ENCODE measurements at regions not wholly inside any gene's neighbourhood (a gene's known extent, or its start where the extent isn't known, plus 50 kb on each side); places are given as distances from the start of the nearest gene placed in this dataset.

DNA sequence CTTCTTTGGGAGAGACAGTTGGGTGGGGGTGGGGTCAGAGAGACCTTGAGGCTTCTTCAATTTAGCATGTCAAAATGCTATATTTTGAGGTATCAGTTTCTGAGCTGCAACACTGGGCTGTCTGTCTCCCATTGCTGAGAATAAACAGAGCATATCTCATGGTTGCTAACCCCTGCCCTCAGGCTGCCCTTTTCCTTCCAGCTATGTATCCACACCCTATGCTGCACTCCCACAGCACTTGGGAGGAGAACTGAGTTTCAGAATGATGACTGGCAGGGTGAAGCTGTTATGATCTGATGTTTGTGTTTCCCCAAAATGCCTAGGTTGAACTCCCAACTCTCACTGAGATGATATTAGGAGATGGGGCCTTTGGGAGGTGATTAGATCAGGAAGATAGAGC, 794.0 kb downstream of the RNF144A start:
- no peaks in the 10 kb centered on the region for H3K27me3 ChIP-seq (ENCODE audit: control insufficient read depth, insufficient read depth, low read length)
- no peak overlapping the region for H3K27ac ChIP-seq (ENCODE audit: low read length)
- no peak overlapping the region for H3K4me3 ChIP-seq (ENCODE audit: low read length)
- DNase-seq, result no peak
- no peaks in the 10 kb centered on the region for H3K9me3 ChIP-seq (replicated peaks; ENCODE audit: control insufficient read depth, low read depth, low read length)
- H3K4me1 ChIP-seq (ENCODE audit: control insufficient read depth, insufficient read depth, low read length), result no peaks in the 10 kb centered on the region
- no peaks in the 10 kb centered on the region for H3K36me3 ChIP-seq (ENCODE audit: control insufficient read depth, insufficient read depth, low read length)

DNA sequence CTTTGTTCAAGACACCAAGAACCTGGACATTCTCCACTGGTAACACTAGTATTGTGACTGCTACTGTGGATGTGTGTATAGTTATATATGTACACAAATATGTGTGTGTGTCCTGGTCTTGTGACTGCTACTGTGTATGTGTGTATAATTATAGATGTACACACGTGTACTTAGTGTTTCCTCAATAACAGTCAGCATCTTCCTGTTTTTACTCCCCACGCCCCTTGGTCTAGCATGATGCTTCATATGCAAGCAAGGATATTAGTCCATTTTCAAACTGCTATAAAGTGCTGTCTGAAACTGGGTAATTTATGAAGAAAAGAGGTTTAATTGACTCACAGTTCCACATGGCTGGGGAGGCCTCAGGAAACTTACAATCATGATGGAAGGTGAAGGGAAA, 802.7 kb downstream of the RNF144A start:
- Histone ChIP-seq H3K36me3 (ENCODE audit: control insufficient read depth, insufficient read depth, low read length) (no peaks in the 10 kb centered on the region), H3K9me3 (replicated peaks; ENCODE audit: control insufficient read depth, low read depth, low read length) (no peaks in the 10 kb centered on the region), H3K27me3 (ENCODE audit: control insufficient read depth, insufficient read depth, low read length) (no peaks in the 10 kb centered on the region), H3K4me1 (ENCODE audit: control insufficient read depth, insufficient read depth, low read length) (no peaks in the 10 kb centered on the region), H3K27ac (ENCODE audit: low read length) (no peak overlapping the region), H3K4me3 (ENCODE audit: low read length) (no peak overlapping the region)
- WGBS (ENCODE audit: insufficient coverage), result no CpG with 5 or more reads among the region's 2 CpGs
- no peak for DNase-seq

GRCh38 chr2:7721413-7721995, 804.3 kb downstream of the RNF144A start:
- no peak overlapping the region for H3K4me3 ChIP-seq (ENCODE audit: low read length)
- H3K4me1 ChIP-seq (ENCODE audit: control insufficient read depth, insufficient read depth, low read length), result no peaks in the 10 kb centered on the region
- no peak for DNase-seq
- no peak overlapping the region for H3K27ac ChIP-seq (ENCODE audit: low read length)
- no peaks in the 10 kb centered on the region for H3K9me3 ChIP-seq (replicated peaks; ENCODE audit: control insufficient read depth, low read depth, low read length)
- WGBS (ENCODE audit: insufficient coverage), result 71% methylated on average over 5 of the region's 10 CpGs
- no peaks in the 10 kb centered on the region for H3K27me3 ChIP-seq (ENCODE audit: control insufficient read depth, insufficient read depth, low read length)
- H3K36me3 ChIP-seq (ENCODE audit: control insufficient read depth, insufficient read depth, low read length), result no peaks in the 10 kb centered on the region

DNA sequence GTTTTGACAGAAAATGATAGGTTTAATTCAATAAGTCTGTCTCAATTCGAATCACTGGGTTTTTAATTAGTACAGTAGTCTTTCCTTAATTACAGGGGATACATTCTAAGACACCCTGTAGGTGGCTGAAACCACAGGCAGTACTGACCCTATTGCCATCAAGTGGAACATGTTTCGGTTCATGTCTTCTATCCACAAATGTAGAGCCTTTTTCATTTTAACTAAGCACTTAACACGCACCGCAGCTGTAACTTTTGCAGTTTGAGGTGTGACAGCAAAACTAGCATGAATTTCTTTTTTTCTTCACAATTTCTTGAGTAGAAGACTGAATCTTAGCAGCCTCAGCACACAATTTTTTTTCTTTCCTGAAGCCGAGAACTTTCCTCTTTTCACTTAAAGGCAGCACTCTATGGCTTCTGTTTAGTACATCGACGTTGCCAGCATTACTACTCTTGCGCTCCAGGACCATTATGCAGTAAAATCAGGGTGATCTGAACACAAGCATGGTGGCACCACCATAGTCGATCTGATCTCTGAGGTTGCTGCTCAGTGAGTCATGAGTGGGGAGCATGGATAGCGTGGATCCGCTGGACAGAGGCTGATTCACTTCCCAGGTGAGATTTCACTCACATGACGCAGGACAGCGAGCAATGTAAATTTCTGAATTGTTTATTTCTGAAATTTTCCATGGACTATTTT, 805.1 kb downstream of the RNF144A start:
- no peaks in the 10 kb centered on the region for H3K36me3 ChIP-seq (ENCODE audit: control insufficient read depth, insufficient read depth, low read length)
- DNase-seq, result no peak
- H3K4me1 ChIP-seq (ENCODE audit: control insufficient read depth, insufficient read depth, low read length), result no peaks in the 10 kb centered on the region
- no peak overlapping the region for H3K27ac ChIP-seq (ENCODE audit: low read length)
- no peaks in the 10 kb centered on the region for H3K27me3 ChIP-seq (ENCODE audit: control insufficient read depth, insufficient read depth, low read length)
- 94% methylated on average over 9 of the region's 13 CpGs for WGBS (ENCODE audit: insufficient coverage)
- no peak overlapping the region for H3K4me3 ChIP-seq (ENCODE audit: low read length)
- no peaks in the 10 kb centered on the region for H3K9me3 ChIP-seq (replicated peaks; ENCODE audit: control insufficient read depth, low read depth, low read length)

- no peaks in the 10 kb centered on the region for H3K27me3 ChIP-seq (ENCODE audit: control insufficient read depth, insufficient read depth, low read length)
- no peak overlapping the region for H3K27ac ChIP-seq (ENCODE audit: low read length)
- 49% methylated on average over 3 of the region's 5 CpGs for WGBS (ENCODE audit: insufficient coverage)
- no peak for DNase-seq
- H3K4me1 ChIP-seq (ENCODE audit: control insufficient read depth, insufficient read depth, low read length), result no peaks in the 10 kb centered on the region
- H3K4me3 ChIP-seq (ENCODE audit: low read length), result no peak overlapping the region
- no peaks in the 10 kb centered on the region for H3K36me3 ChIP-seq (ENCODE audit: control insufficient read depth, insufficient read depth, low read length)
- H3K9me3 ChIP-seq (replicated peaks; ENCODE audit: control insufficient read depth, low read depth, low read length), result no peaks in the 10 kb centered on the region
Observed at GRCh38 chr2:7724336-7724735, 807.1 kb downstream of the RNF144A start.

GRCh38 chr2:7725171-7725849, 808.1 kb downstream of the RNF144A start:
- Histone ChIP-seq H3K4me3 (ENCODE audit: low read length) (no peak overlapping the region), H3K27ac (ENCODE audit: low read length) (no peak overlapping the region), H3K9me3 (replicated peaks; ENCODE audit: control insufficient read depth, low read depth, low read length) (no peaks in the 10 kb centered on the region), H3K36me3 (ENCODE audit: control insufficient read depth, insufficient read depth, low read length) (no peaks in the 10 kb centered on the region), H3K4me1 (ENCODE audit: control insufficient read depth, insufficient read depth, low read length) (no peaks in the 10 kb centered on the region), H3K27me3 (ENCODE audit: control insufficient read depth, insufficient read depth, low read length) (no peaks in the 10 kb centered on the region)
- 26% methylated on average over 5 of the region's 9 CpGs for WGBS (ENCODE audit: insufficient coverage)
- DNase-seq, result peak; percentile 66

DNA sequence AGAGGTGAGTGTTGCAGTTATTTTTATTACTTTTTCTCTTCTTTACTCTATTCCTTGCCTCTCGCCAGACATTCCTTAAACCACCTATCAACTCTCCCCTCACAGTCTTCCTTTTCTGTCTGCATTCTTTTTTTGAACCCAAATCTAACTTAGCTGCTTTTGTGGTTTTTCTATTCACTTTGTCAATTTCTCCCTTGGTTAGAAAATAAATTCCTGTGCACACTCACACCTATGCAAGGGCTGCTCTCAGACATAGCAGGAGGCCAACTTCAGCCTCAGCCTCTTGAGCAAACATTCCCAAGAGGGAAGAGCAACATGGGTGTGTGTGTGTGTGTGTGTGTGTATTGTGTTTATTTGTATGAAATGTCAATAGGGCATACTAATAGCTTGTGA, 808.6 kb downstream of the RNF144A start:
- DNase-seq, result no peak
- no peak overlapping the region for H3K4me3 ChIP-seq (ENCODE audit: low read length)
- H3K36me3 ChIP-seq (ENCODE audit: control insufficient read depth, insufficient read depth, low read length), result no peaks in the 10 kb centered on the region
- no peaks in the 10 kb centered on the region for H3K4me1 ChIP-seq (ENCODE audit: control insufficient read depth, insufficient read depth, low read length)
- no peaks in the 10 kb centered on the region for H3K27me3 ChIP-seq (ENCODE audit: control insufficient read depth, insufficient read depth, low read length)
- no peaks in the 10 kb centered on the region for H3K9me3 ChIP-seq (replicated peaks; ENCODE audit: control insufficient read depth, low read depth, low read length)
- WGBS (ENCODE audit: insufficient coverage), result 86% methylated on average over 1 of the region's 1 CpG
- H3K27ac ChIP-seq (ENCODE audit: low read length), result no peak overlapping the region

DNA sequence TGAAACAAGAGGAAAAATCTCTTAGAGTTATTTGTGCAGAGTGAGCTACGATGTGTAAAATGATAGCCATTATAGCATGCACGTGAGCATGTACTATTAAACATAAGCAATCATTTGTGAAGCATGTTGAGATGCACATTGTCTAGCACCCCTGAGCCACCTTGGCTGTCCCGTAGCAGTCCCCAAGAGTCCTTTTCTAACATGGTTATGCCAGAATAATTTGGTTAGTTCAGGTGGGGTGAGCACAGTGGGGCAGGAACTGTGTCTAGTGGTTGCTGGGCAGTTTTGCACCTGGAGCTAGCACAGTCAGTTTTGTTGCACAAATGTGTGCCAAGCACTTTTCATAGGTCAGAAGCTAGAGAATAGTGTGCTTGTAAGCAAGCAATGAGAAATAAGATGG, 809.8 kb downstream of the RNF144A start:
- Histone ChIP-seq H3K36me3 (ENCODE audit: control insufficient read depth, insufficient read depth, low read length) (no peaks in the 10 kb centered on the region), H3K27ac (ENCODE audit: low read length) (no peak overlapping the region), H3K4me1 (ENCODE audit: control insufficient read depth, insufficient read depth, low read length) (no peaks in the 10 kb centered on the region), H3K27me3 (ENCODE audit: control insufficient read depth, insufficient read depth, low read length) (no peaks in the 10 kb centered on the region), H3K9me3 (replicated peaks; ENCODE audit: control insufficient read depth, low read depth, low read length) (no peaks in the 10 kb centered on the region), H3K4me3 (ENCODE audit: low read length) (no peak overlapping the region)
- 89% methylated on average over 1 of the region's 3 CpGs for WGBS (ENCODE audit: insufficient coverage)
- no peak for DNase-seq

DNA sequence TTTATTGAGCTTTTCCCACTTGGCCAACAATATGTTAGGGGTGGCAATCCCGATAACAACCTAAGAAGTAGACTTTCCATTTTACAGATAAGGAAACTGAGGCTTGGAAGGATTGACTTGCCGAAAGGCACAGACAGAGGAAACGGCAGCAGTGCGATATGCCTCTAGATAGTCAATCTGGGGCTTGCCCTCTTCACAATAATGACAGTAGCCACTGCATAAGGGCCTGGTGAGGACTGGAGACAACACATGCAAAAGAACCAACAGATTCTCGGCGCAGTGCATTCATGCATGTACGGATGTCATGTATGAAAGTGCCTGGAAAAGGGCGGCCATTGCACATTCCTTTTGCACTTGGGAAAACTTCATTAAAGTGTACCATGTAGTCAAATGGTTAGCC, 811.2 kb downstream of the RNF144A start:
- Histone ChIP-seq H3K27ac (ENCODE audit: low read length) (no peak overlapping the region), H3K4me3 (ENCODE audit: low read length) (no peak overlapping the region), H3K9me3 (replicated peaks; ENCODE audit: control insufficient read depth, low read depth, low read length) (no peaks in the 10 kb centered on the region), H3K27me3 (ENCODE audit: control insufficient read depth, insufficient read depth, low read length) (no peaks in the 10 kb centered on the region), H3K4me1 (ENCODE audit: control insufficient read depth, insufficient read depth, low read length) (no peaks in the 10 kb centered on the region), H3K36me3 (ENCODE audit: control insufficient read depth, insufficient read depth, low read length) (no peaks in the 10 kb centered on the region)
- WGBS (ENCODE audit: insufficient coverage), result 100% methylated on average over 5 of the region's 8 CpGs
- no peak for DNase-seq

DNA sequence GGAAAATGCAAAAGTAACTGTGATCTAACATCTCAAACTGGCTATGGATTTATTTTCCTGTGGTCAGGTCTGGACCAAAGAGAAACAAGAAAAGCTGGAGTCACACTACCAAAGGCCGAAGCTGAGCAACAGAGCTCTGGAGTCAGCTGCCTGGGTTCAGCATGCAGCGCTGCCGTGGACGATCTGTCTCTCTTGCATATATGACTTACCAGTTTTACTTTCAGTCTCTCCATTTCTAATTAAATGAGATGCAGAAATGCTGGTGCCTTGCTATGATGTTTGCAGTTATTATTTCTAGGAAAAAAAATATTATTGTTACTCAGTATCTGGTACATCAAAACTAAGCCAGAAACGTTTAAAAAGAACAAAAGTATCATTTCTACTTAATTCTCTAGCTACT, 813.2 kb downstream of the RNF144A start:
- no peak for DNase-seq
- H3K27me3 ChIP-seq (ENCODE audit: control insufficient read depth, insufficient read depth, low read length), result no peaks in the 10 kb centered on the region
- 83% methylated on average over 1 of the region's 5 CpGs for WGBS (ENCODE audit: insufficient coverage)
- H3K4me3 ChIP-seq (ENCODE audit: low read length), result no peak overlapping the region
- no peaks in the 10 kb centered on the region for H3K9me3 ChIP-seq (replicated peaks; ENCODE audit: control insufficient read depth, low read depth, low read length)
- no peaks in the 10 kb centered on the region for H3K36me3 ChIP-seq (ENCODE audit: control insufficient read depth, insufficient read depth, low read length)
- no peak overlapping the region for H3K27ac ChIP-seq (ENCODE audit: low read length)
- H3K4me1 ChIP-seq (ENCODE audit: control insufficient read depth, insufficient read depth, low read length), result no peaks in the 10 kb centered on the region

Measured in muscle of leg (tissue), 3 donors.